Vagina (tissue), 2 donors: ENCODE measurements at regions not wholly inside any gene's neighbourhood (a gene's known extent, or its start where the extent isn't known, plus 50 kb on each side); places are given as distances from the start of the nearest gene placed in this dataset.

ENCODE experiments used
- DNase-seq, 2 donors: peaks; one replicate each; pipeline ENCODE4 v3.0.0-alpha.2; 2017; ENCODE audit errors: extremely low spot score in 2 of 2
- H3K27ac ChIP-seq: fragments of 200-600 bp; sonication (generic); one replicate; pipeline ENCODE4 v1.5.1; 2019
- H3K27me3 ChIP-seq: fragments of 200-600 bp; sonication (generic); one replicate; pipeline ENCODE4 v1.5.1; 2019
- H3K36me3 ChIP-seq, 2 donors: fragments of 200-600 bp; sonication (generic); one replicate each; pipeline ENCODE4 v1.5.1; 2017 to 2019
- H3K4me1 ChIP-seq: fragments of 200-600 bp; sonication (generic); one replicate; pipeline ENCODE4 v1.5.1; 2019
- H3K4me3 ChIP-seq, 2 donors: fragments of 200-600 bp; sonication (generic); 1 replicate in 1 of 2; 2 replicates in 1 of 2; pipeline ENCODE4 v1.5.1; 2016 to 2019
- H3K9me3 ChIP-seq: fragments of 200-600 bp; sonication (generic); one replicate; pipeline ENCODE4 v1.5.1; 2019
- POLR2A ChIP-seq, 2 donors: fragments of 450-650 bp; IDR thresholded peaks; one replicate each; pipeline ENCODE4 v1.6.1; 2017; ENCODE audit warnings: antibody characterized with exemption in 2 of 2, mild to moderate bottlenecking in 2 of 2, moderate library complexity in 2 of 2
- POLR2AphosphoS5 ChIP-seq, 2 donors: sonication (generic); formaldehyde crosslinking; IDR thresholded peaks; one replicate each; pipeline ENCODE4 v1.9.0; 2017; ENCODE audit warnings: antibody characterized with exemption in 2 of 2, mild to moderate bottlenecking in 2 of 2, low read depth in 1 of 2; ENCODE audit not compliant: insufficient read depth in 1 of 2
- intact Hi-C: fragments of 100-400 bp; cut with DNase I; formaldehyde crosslinking; loops from one replicate; pipeline ENCODE4 v1.15.1; 2023
- TF ChIP-seq, protein P1 (sequence below), 3 experiments: fragments of 450-650 bp in 2 of 3; fragments of 200-600 bp in 1 of 3; sonication (generic) in 1 of 3; IDR thresholded peaks; one replicate each; pipeline ENCODE4 v1.5.1; 2017 to 2019; ENCODE audit warnings: antibody characterized with exemption in 3 of 3, mild to moderate bottlenecking in 2 of 3, moderate library complexity in 2 of 3

DNA sequence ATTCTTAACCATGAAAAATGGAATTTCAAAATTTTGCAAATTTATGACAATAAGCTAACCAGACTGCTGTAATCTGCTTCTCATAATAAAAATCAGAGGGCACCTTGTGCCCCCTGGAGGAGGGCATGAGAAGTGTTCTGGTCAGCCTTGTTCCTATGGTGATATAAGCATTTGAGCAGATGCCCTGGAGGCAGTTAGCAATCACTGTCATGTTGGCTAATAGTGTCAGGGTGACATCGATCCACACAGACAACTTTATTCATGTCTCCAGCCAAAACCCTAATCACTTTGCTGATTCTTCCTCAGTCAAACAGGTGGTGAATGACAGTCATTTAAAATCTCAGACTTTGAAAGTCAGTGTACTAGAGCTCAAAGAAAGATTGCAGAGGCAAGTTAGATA is 943.0 kb downstream of the GALC start:
- H3K9me3 ChIP-seq = no peaks in the 10 kb centered on the region
- H3K27ac ChIP-seq = no peak overlapping the region
- intact Hi-C loops = no loop called here
- DNase-seq = no peak
- no peaks in the 10 kb centered on the region for H3K27me3 ChIP-seq
- TF ChIP-seq, protein P1, sequence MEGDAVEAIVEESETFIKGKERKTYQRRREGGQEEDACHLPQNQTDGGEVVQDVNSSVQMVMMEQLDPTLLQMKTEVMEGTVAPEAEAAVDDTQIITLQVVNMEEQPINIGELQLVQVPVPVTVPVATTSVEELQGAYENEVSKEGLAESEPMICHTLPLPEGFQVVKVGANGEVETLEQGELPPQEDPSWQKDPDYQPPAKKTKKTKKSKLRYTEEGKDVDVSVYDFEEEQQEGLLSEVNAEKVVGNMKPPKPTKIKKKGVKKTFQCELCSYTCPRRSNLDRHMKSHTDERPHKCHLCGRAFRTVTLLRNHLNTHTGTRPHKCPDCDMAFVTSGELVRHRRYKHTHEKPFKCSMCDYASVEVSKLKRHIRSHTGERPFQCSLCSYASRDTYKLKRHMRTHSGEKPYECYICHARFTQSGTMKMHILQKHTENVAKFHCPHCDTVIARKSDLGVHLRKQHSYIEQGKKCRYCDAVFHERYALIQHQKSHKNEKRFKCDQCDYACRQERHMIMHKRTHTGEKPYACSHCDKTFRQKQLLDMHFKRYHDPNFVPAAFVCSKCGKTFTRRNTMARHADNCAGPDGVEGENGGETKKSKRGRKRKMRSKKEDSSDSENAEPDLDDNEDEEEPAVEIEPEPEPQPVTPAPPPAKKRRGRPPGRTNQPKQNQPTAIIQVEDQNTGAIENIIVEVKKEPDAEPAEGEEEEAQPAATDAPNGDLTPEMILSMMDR (IDR thresholded peaks at IDR 0.05) = no peak
- TF ChIP-seq POLR2A (IDR thresholded peaks at IDR 0.05) (no peak), POLR2AphosphoS5 (IDR thresholded peaks at IDR 0.05; ENCODE audit: insufficient read depth in 1 of 2, low read depth in 1 of 2) (no peak)
- no peaks in the 10 kb centered on the region for H3K36me3 ChIP-seq
- H3K4me3 ChIP-seq = no peak overlapping the region
- no peaks in the 10 kb centered on the region for H3K4me1 ChIP-seq

DNA sequence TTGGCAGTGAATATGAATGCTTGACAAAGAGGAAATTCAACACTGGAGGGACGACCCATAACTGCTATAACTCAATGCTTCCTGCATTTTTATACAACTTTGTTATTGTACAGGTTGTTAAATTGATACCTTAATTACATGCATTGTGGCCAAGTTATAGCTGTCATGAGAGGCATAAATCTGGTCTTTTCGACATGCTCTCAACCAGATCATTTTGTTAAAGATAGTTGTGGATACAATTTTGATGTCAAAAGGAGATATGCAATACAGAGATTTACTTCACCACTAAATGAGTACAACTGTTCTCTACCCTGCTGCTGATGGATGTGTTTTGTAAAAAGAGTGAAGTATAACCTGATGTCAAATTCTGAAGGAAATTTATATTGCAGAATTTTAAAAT is 946.0 kb downstream of the GALC start:
- H3K4me3 ChIP-seq = no peak overlapping the region
- H3K9me3 ChIP-seq = no peaks in the 10 kb centered on the region
- no peak for TF ChIP-seq POLR2A (IDR thresholded peaks at IDR 0.05)
- no peak for DNase-seq
- intact Hi-C loops = no loop called here
- H3K36me3 ChIP-seq = no peaks in the 10 kb centered on the region
- no peaks in the 10 kb centered on the region for H3K4me1 ChIP-seq
- no peaks in the 10 kb centered on the region for H3K27me3 ChIP-seq
- H3K27ac ChIP-seq = no peak overlapping the region

DNA sequence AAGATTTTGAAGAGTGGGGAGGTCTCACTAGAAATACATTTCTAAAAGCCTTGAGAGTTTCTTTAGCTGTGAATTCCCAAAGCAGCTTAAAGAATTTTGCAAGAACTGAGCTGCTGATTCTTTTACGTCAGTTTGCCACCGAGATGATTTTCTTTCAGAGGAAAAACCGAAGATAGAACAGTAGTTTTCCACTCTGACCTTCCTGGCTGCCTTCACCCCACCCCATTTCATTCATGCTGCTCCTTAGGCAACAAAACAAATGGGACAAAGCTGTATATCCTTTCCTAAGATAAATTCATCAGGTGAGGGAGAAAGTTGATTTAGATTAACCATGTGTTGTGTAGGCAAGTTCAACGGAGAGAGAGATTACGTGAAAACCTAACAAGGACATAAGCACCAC is 947.0 kb downstream of the GALC start:
- intact Hi-C loops = no loop called here
- Histone ChIP-seq H3K4me1 (no peaks in the 10 kb centered on the region), H3K27me3 (no peaks in the 10 kb centered on the region), H3K27ac (no peak overlapping the region), H3K4me3 (no peak overlapping the region), H3K36me3 (no peaks in the 10 kb centered on the region), H3K9me3 (no peaks in the 10 kb centered on the region)
- no peak for TF ChIP-seq POLR2AphosphoS5 (IDR thresholded peaks at IDR 0.05; ENCODE audit: insufficient read depth in 1 of 2, low read depth in 1 of 2)
- no peak for TF ChIP-seq POLR2A (IDR thresholded peaks at IDR 0.05)
- TF ChIP-seq, protein P1 (IDR thresholded peaks at IDR 0.05) = no peak
- DNase-seq = no peak

DNA sequence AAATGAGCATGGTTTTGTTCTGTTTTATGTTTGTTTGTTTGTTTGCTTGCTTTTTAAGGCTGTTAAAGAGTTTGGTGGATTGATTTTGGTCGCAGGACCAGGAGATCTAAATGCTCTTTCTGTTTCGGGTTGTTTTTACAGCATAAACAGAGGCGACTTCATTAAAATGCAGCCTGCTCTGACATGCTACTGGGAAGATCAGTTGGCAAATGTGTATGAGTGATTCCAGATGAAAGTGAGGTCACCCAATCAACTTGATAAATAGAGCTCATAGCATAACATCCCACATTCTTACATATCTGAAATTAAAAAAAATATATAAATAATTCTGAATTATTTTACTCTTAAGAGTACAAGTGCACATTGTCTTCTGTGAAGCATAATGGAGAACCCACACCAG is 947.7 kb downstream of the GALC start:
- no peak overlapping the region for H3K27ac ChIP-seq
- H3K27me3 ChIP-seq = no peaks in the 10 kb centered on the region
- DNase-seq = no peak
- TF ChIP-seq POLR2AphosphoS5 (IDR thresholded peaks at IDR 0.05; ENCODE audit: insufficient read depth in 1 of 2, low read depth in 1 of 2) (no peak), POLR2A (IDR thresholded peaks at IDR 0.05) (no peak)
- TF ChIP-seq, protein P1 (IDR thresholded peaks at IDR 0.05) = no peak
- no peaks in the 10 kb centered on the region for H3K36me3 ChIP-seq
- H3K4me3 ChIP-seq = no peak overlapping the region
- intact Hi-C loops = no loop called here
- no peaks in the 10 kb centered on the region for H3K9me3 ChIP-seq
- H3K4me1 ChIP-seq = no peaks in the 10 kb centered on the region

DNA sequence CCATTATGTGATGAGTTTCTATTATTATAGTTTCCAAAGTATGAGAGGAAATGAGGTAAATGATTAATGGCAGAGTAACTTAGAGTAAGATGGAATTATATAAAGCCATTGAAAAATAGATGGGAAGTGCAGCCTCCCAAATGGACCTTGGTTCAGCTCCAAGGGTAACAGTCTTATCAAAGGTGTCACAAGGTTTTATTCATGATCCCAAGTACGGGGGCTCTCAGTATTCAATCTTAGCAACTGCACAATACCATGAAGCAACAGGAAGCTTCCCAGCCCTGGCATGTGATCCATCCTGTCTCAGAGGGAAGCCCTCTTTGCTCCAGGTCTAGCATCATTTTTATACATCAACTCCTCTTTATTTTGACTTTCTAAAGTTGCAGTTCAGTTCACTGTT is 948.2 kb downstream of the GALC start:
- Histone ChIP-seq H3K9me3 (no peaks in the 10 kb centered on the region), H3K27me3 (no peaks in the 10 kb centered on the region), H3K4me1 (no peaks in the 10 kb centered on the region), H3K4me3 (no peak overlapping the region), H3K36me3 (no peaks in the 10 kb centered on the region), H3K27ac (no peak overlapping the region)
- intact Hi-C loops = no loop called here
- TF ChIP-seq, protein P1 (IDR thresholded peaks at IDR 0.05) = no peak
- no peak for TF ChIP-seq POLR2AphosphoS5 (IDR thresholded peaks at IDR 0.05; ENCODE audit: insufficient read depth in 1 of 2, low read depth in 1 of 2)
- no peak for TF ChIP-seq POLR2A (IDR thresholded peaks at IDR 0.05)
- DNase-seq = no peak
